Middle frontal gyrus (tissue), 1 donor: ENCODE measurements at regions not wholly inside any gene's neighbourhood (a gene's known extent, or its start where the extent isn't known, plus 50 kb on each side); places are given as distances from the start of the nearest gene placed in this dataset.

Experiments used
- DNase-seq: peaks from one replicate; pipeline ENCODE4 v3.0.0-alpha.2; 2015; ENCODE audit warnings: low spot score; ENCODE audit errors: extremely low spot score

- DNase-seq: no peak
Observed at GRCh38 chr3:54071601-54072000, 50.8 kb upstream of the CACNA2D3 start.

- DNase-seq: no peak
Observed at GRCh38 chr3:54069961-54070360, 52.4 kb upstream of the CACNA2D3 start.

- DNase-seq: no peak
Observed at GRCh38 chr3:54067055-54067698, 55.2 kb upstream of the CACNA2D3 start.

- DNase-seq: no peak
Observed at GRCh38 chr3:54066253-54066652, 56.1 kb upstream of the CACNA2D3 start.

GRCh38 chr3:54065586-54065985, 56.8 kb upstream of the CACNA2D3 start:
- DNase-seq: no peak

GRCh38 chr3:54065140-54065539, 57.2 kb upstream of the CACNA2D3 start:
- no peak for DNase-seq

GRCh38 chr3:54064486-54064885, 57.9 kb upstream of the CACNA2D3 start:
- DNase-seq: no peak

GRCh38 chr3:54062546-54062945, 59.8 kb upstream of the CACNA2D3 start:
- DNase-seq: no peak

DNA sequence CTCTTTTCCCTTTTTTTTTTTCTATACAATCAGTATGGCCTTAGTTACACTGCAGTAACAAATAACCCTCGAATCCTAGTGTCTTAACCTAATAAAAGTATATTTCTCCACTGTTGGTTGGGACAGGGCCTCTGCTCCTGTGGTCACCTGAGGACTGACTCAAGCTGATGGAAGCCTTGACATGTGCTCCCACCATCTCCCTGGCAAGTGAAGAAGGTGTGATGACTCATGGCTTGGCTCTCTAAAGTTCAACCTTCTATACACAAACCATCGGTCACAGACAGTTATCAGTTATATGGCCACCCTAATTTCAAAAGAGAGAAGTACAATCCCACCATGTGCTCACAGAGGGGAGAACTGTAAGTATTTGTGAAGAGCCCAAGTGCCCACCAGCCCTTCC, 65.8 kb upstream of the CACNA2D3 start:
- DNase-seq: no peak

DNA sequence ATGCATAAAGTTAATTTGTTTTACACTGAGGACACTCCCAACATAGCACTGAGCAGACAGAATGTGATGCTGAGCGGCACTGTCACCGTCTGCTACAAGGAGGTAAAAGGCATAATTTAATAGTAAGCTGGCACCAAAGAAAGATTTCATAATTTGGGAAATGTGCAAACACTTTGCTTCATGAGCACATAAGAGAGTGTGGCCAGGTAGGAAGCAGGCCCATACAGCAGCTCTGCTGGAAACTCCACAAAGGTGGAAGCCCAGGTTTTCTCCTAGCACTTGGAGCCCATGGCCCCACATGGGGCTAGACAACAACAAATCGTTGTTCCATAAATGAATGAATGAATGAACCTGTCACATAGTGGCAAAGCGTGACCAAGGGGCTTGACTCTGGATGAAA, 68.5 kb upstream of the CACNA2D3 start:
- no peak for DNase-seq

DNA sequence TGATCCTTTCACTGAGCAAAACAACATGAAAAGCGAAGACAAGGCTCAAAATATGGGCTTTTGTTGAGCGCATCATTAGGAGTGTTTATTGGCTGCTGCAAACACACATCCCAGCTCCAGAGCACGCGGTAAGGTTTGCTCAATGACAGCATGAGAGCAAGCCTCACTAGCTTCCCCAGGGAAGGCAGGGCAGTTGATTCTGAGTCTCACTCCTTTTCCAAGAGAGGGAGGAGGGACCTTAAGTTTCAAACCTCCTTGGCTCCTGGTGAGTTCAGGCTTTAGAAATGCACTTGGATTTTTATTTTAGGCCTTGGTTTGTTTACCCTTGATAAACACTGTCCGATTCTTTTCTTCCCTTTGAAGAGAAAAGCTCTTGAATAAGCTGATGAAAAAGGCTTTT, 69.1 kb upstream of the CACNA2D3 start:
- no peak for DNase-seq

GRCh38 chr3:54047568-54047967, 74.8 kb upstream of the CACNA2D3 start:
- DNase-seq: no peak

DNA sequence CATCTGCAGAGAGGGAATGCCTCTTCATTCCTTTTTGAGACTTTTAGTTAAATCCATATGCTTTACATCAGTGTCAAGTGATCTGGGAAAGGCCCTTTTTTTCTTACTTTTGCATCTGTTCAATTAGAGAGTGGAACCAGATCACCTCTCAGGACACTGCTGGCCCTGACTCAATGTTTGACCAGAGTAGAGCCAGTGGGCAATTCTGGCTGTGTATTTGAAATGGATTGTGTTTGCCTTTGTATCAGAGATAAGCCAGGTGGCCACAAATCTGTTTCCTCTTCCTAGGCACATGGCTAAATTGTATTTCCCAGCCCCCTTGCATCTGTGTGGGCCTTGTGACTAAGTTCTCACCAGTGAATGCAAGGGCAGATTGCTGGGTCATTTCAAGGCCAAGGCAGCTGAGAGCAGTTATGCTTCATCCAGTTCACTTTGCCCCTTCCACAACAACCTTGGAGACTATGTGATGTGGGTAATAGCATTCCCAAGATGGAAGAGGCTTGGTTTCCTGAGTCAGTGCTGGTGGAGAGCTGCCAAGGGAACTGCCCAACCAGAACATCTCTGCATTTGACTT, 75.6 kb upstream of the CACNA2D3 start:
- DNase-seq: no peak

DNA sequence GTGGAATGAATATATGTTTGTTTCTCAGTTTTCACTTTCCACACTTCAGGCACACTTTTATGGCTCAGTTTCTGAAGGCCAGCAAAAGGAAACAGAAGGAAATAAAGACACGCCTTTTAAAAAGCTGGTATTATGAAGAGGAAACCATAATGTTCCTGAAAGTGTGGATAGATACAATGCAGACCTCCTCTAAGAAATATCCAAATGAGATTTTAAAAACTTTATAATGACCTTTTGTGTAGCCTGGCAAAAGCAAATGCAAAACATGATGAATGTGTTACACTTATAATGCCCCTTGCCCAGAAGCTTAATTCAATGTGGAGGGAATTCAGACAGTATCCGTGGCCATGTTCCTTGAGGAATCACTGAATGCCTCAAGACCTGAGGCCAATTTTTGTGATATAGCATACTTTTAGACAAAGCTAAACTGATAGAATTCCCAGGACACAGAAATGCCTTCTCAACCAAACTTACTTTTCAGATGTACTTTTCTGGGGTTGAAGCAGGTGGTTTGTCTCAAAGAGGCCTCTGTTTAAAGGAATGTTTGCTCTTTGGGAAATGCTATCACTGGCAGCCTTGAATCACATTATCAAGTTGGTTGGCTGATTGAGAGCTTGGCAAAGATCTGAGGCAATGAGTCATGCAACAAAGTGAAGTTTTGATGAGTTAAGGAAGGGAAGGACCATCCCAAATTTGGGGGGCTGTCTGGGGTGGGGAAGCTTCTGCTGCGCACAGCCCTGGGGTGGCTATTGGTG, 77.1 kb upstream of the CACNA2D3 start:
- DNase-seq: no peak

- DNase-seq: no peak
Observed at GRCh38 chr3:54042259-54042823, 80.0 kb upstream of the CACNA2D3 start.

- no peak for DNase-seq
Observed at GRCh38 chr3:54040476-54040875, 81.9 kb upstream of the CACNA2D3 start.

DNA sequence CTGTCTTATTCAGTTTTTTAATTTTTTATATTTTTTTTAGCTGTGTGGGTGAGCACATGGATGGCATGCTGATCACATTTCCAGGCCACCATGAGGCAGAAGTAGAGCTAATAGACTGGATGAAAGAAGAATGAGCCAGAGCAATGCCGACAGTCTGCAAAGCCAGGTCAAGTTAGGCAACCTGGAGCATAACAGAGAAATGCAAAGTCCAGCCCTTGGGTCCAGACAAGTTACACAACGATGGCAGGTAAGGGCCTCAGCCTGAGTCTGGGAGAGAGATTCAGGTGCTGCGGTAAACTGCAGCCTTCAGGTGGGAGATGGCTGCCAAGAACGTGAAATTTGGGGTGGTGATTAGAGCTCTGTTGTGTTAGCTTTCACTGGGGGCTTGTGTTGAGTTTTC, 84.0 kb upstream of the CACNA2D3 start:
- DNase-seq: no peak

DNA sequence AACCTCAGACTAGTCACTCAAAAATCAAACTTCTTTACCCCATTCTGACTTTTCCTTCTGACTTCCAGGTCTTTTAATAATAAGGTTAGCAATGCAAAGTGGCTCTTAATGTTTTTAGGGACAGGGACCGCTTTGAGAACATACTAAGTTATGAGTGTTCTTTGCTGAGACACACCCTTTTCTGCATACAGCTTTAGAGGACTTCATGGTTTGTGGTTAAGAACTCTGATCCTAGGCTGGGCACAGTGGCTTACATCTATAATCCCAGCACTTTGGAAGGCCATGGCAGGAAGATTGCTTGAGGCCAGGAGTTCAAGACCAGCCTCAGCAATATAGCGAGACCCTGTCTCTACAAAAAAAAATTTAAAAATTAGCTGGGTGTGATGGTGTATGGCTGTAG, 85.8 kb upstream of the CACNA2D3 start:
- no peak for DNase-seq

DNA sequence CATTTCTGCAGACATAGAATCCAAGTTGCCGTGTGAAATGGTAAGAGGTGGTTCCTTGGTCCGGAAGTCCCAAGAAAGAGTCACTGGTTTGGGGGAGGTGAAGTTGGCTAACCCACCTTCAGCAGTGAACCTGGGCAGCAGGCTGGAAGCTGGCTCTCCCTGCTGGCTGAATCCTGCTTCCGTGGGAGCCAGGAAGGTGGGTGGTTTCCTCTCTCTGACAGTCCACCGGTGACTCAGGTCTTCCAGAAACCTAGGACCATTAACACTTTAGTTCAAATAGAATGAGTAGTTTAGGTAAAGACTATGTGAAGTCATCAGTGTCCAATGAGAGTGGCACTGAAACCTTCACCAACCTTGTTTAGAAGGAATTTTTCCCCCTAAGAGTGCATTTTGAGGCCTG, 87.4 kb upstream of the CACNA2D3 start:
- peak; percentile 12 for DNase-seq

DNA sequence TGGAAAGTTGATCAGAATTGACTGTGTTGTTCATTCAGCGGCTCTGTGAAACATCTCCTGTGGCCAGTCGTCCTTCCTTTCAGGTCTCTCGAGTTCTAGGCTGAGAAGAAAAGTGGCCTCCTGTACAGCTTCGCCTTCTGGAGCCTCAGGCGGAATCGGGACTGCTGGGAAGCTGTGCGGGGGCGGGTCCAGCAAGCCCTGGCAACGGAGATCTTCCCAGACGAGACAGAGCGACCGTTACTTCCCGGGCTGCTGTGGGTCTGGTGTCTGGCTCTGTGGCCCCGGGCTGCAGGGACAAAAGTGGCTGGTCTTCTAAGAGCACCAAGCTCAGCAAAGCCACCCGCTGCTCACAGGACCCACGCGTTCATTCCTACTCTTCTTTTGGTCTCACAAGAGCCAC, 88.6 kb upstream of the CACNA2D3 start:
- no peak for DNase-seq

DNA sequence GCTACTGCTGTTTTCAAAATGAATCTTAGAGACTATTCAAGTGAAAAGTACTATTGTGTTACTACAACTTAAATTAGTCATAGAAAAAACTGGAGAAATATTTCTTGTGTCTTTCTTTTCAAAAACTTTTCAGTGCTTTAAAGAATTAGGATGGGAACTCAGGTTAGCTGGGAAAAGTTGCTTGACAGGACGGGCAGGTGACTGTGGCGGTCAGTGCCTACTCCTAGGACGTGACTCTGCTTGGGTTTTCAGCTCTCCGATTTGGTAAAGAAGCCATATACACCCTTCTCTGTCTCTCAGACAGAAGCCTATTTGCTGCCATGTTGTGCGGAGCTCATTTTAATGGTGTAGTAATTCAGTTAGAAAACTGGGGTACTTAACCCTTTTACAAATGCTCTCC, 89.8 kb upstream of the CACNA2D3 start:
- no peak for DNase-seq

DNA sequence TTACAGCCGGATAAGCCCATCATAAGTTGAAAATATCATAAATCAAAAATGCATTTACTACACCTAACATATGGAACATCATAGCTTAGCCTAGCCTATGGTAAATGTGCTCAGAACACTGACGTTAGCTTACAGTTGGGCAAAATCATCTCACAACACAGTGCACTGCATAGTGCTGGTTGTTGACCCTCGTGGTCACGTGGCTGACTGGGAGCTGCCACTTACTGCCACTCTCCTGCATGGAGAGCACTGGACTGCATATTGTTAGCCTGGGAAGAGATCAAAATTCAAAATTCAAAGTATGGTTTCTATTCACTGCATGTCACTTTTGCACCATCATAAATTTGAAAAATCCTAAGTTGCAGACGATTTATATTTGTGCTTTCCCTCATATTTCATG, 94.0 kb upstream of the CACNA2D3 start:
- no peak for DNase-seq

GRCh38 chr3:54026543-54026942, 95.8 kb upstream of the CACNA2D3 start:
- DNase-seq: no peak
